ENCODE measurements at regions not wholly inside any gene's neighbourhood (a gene's known extent, or its start where the extent isn't known, plus 50 kb on each side); places are given as distances from the start of the nearest gene placed in this dataset.

- H3K79me1 ChIP-seq (ENCODE audit: low read depth in 1 of 2, low read length in 2 of 2) = no peaks in the 10 kb centered on the region
- H3K9ac ChIP-seq (ENCODE audit: low read depth, low read length) = no peak overlapping the region
- no peak overlapping the region for H4K8ac ChIP-seq (ENCODE audit: low read depth in 2 of 2, low read length in 2 of 2)
- POLR2A ChIA-PET (ENCODE audit: unreplicated experiment) = no interaction called here
- no peak overlapping the region for H3K23ac ChIP-seq (ENCODE audit: low read depth, low read length)
- H2BK15ac ChIP-seq (ENCODE audit: low read depth, low read length) = no peak overlapping the region
- H2BK5ac ChIP-seq (ENCODE audit: low read depth, low read length, poor library complexity, severe bottlenecking) = no peak overlapping the region
- H4K91ac ChIP-seq (ENCODE audit: insufficient read depth, low read depth, low read length) = no peak overlapping the region
- H2BK20ac ChIP-seq (ENCODE audit: low read depth, low read length) = no peak overlapping the region
- no peak overlapping the region for H3K4me3 ChIP-seq (ENCODE audit: insufficient read depth, low read depth, low read length)
- no peaks in the 10 kb centered on the region for H4K20me1 ChIP-seq (ENCODE audit: insufficient read depth, low read length)
- no peaks in the 10 kb centered on the region for H3K9me3 ChIP-seq (ENCODE audit: control insufficient read depth, insufficient read depth, low read length)
- H2AK5ac ChIP-seq (ENCODE audit: low read depth, low read length) = no peak overlapping the region
- no peak overlapping the region for H4K5ac ChIP-seq (ENCODE audit: low read depth, low read length)
- H3K18ac ChIP-seq (ENCODE audit: low read depth, low read length) = no peak overlapping the region
- no peak overlapping the region for H2BK120ac ChIP-seq (ENCODE audit: low read depth, low read length)
- intact Hi-C loops (cut with micrococcal nuclease) = no loop called here
- no peak overlapping the region for H3K27ac ChIP-seq (ENCODE audit: insufficient read depth, low read length)
- H3K4ac ChIP-seq (ENCODE audit: low read depth, low read length) = no peak overlapping the region
- no peaks in the 10 kb centered on the region for H3K27me3 ChIP-seq (ENCODE audit: control insufficient read depth, insufficient read depth, low read length)
- H3K14ac ChIP-seq (replicated peaks; ENCODE audit: low read depth, low read length) = no peak overlapping the region
- H3K4me1 ChIP-seq (ENCODE audit: control insufficient read depth, insufficient read depth, low read length) = no peaks in the 10 kb centered on the region
- H3K56ac ChIP-seq (ENCODE audit: extremely low read depth, insufficient read depth, low read length) = no peak overlapping the region
- no peaks in the 10 kb centered on the region for H3K36me3 ChIP-seq (ENCODE audit: control insufficient read depth, insufficient read depth, low read length)
- H2AK9ac ChIP-seq (replicated peaks; ENCODE audit: low read depth, low read length, poor library complexity) = no peak overlapping the region
- no peak for ATAC-seq (ENCODE audit: low read depth)
- H3K9me1 ChIP-seq (ENCODE audit: insufficient read depth, low read length) = no peaks in the 10 kb centered on the region
- in situ Hi-C loops (cut with MboI; ENCODE audit: low sequenced_read_pairs) = loop anchor here (10.0 kb wide), 1 partner anchor 1344 kb away; no protein-coding TSS in a partner anchor
- H3K4me2 ChIP-seq (ENCODE audit: low read depth, low read length) = no peak overlapping the region
- TF ChIP-seq POLR2A (IDR thresholded peaks at IDR 0.05; ENCODE audit: low read depth, low read length) (no peak), USF2 (IDR thresholded peaks at IDR 0.05; ENCODE audit: low read depth, low read length) (no peak), BHLHE40 (IDR thresholded peaks at IDR 0.05; ENCODE audit: low read depth, low read length) (no peak), CTCF (conservative IDR thresholded peaks at IDR 0.05; ENCODE audit: low read depth, low read length) (no peak)
- no CpG with 5 or more reads among the region's 2 CpGs for WGBS, 2 experiments (ENCODE audit: extremely low coverage in 2 of 2, insufficient read length in 1 of 2)
- no TSS peak for BruUV-seq (replicated peaks)
- CTCF ChIA-PET = no interaction called here
- H2AFZ ChIP-seq (replicated peaks; ENCODE audit: low read length, poor library complexity) = no peak overlapping the region
- dilution Hi-C loops (cut with HindIII; ENCODE audit: low sequenced_read_pairs, unreplicated experiment) = no loop called here
- no peak for DNase-seq
Observed at GRCh38 chr1:219668446-219668845, 55.5 kb upstream of the ZC3H11B start.
